HG03378 (cell line): ENCODE measurements at regions not wholly inside any gene's neighbourhood (a gene's known extent, or its start where the extent isn't known, plus 50 kb on each side); places are given as distances from the start of the nearest gene placed in this dataset.

Source experiments
- ATAC-seq: cut with Tn5 transposase; IDR thresholded peaks from one replicate; pipeline ENCODE4 v1.9.1; 2021; ENCODE audit warnings: mild to moderate bottlenecking, moderate library complexity; ENCODE audit not compliant: unreplicated experiment

DNA sequence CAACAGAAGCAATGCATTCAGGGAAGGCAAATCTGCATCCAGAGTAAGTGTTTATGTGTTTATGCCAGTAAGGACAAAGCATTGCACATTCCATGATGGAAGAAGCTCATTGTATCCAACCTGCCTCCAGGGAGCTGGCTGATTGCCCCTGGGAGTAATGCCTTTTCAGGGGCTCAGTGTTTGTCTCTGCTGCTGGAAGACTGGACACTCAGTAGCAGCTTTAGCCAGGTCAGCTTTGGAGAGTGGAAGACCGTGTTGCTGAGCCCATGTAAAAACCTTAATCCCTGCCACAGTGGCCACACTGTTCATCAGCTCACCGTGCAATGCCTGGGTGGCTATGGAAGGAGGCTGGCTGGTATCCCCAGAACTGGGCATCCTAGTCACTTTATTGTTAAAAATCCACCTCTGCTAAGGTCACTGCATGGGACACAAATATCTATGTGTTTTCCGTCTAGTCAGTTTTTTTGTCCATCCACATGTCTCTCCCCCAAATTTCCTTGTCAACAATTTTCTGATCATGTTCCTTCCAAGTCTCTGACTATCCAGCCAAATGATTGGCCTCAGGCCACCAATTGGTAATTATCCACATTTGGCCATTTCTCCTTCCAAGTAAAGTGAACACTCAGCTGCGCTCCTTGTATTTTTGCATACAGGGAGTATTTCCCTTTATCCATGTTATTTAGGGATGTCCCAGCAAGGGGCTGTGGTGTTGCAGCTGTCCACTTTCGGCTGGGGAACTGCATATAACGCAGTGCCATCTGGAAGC is 2044.5 kb upstream of the AGA start:
- ATAC-seq = no peak

DNA sequence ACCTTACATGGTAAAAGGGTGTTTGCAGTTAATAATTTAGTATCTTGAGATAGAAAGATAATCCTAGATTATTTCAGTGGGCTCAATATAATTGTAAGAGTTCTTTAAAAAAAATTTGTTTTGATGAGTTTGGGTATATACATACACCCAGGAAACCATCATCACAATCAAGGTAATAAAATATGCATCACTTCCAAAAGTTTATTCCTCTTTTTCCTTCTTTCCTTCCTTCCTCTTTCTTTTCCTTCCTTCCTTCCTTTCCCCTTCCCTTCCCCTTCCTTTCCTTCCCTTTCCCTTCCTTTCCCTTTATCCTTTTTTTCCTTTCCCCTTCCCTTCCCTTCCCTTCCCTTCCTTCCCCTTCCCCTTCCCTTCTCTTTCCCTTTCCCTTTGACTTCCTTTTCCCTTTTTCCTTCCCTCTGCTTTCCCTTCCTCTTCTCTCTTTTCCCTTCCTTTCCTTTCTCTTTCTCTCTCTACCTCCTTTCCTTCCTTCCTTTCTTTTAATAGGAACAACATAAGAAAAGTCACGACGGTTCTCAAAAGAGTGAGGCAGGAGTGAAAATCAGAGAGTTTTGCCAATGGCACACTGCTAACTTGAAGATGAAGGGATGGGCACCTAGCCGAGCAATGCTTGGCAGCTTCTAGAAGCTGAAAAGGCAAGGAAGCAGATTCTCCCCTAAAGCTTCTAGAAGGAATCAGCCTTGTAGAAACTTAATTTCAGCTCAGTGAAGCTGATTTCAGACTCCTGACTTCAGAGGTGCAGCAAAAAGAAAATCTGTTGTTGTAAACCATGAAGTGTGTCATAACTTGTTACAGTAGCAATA is 2050.2 kb upstream of the AGA start:
- no peak for ATAC-seq

GRCh38 chr4:179503976-179504375 is 2061.7 kb upstream of the AGA start:
- ATAC-seq = no peak

DNA sequence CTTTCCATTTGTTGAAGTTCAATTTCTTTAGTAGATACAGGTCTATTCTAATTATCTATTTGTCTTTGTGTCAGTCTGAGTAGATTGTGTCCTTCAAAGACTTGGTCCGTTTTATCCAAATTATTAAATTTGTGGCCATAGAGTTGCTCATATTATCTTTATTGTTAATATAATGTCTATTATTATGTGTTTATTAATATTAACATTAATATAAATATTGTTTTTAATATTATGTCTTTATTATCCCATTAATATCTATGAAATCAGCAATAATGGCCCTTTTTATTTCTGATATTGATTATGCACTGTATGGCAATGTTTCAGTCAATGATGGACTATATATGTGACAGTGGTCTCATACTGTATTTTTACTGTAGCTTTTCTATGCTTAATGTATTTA is 2067.3 kb upstream of the AGA start:
- ATAC-seq = no peak

- no peak for ATAC-seq
Observed at GRCh38 chr4:179521952-179522351, 2079.7 kb upstream of the AGA start.

DNA sequence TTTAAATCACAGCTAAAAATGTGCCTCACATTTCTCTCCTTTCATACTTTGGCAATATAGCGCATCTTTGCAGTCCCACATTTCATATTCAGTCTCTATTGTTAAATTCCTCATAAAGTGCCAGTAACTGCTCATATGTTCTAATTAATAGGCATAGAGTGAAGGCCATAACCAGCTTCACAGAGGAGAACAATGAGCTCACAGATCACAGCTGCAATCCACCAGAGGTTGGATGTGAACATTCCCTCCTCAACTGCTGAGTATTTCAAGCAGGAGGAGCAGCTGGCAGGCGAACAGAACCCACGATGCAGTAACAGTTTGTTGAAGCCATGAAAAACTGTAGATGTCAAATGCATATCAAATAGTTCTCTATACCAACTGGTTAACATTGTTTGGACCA is 2088.7 kb upstream of the AGA start:
- no peak for ATAC-seq

- no peak for ATAC-seq
Observed at GRCh38 chr4:179536694-179537093, 2094.5 kb upstream of the AGA start.

GRCh38 chr4:179539641-179540040 is 2097.4 kb upstream of the AGA start:
- ATAC-seq = no peak

- no peak for ATAC-seq
Observed at GRCh38 chr4:179543771-179544170, 2101.5 kb upstream of the AGA start.

DNA sequence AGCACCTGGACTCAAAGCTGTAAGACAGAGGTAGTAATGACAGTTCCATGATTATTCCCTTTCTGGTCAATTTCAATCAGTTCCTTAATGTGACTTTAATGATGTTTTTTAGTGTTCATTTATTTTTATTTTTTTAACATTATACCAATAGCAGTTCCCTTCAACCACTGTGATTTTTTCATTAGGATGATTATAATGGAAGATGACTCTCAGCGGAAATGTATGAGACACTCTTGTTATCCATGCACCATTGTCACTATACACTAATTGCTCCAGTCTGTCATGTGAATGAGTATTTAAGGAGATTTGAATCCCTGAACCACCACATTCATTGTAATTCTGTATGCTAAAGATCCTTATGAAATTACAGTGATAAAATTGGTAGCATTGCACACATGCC is 2102.3 kb upstream of the AGA start:
- ATAC-seq = no peak

DNA sequence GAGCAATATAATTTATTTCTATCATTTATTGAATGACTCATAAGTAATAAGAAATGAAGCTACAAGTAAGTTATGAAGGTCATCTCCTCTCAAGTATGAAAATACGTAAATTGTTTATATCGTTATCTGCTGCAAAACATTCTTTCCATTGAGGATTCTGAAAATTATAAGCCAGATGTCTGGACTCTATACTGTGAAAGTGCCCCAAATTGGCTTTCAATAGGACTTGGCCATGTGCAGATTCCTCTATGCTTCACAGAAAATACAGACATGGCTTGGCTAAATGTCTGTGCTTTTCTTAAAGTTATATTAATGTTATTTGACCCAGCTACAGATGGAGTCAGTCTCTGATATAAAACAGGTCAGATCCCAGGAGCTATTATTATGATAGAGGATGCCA is 2109.9 kb upstream of the AGA start:
- no peak for ATAC-seq

GRCh38 chr4:179563741-179564140 is 2121.5 kb upstream of the AGA start:
- no peak for ATAC-seq

DNA sequence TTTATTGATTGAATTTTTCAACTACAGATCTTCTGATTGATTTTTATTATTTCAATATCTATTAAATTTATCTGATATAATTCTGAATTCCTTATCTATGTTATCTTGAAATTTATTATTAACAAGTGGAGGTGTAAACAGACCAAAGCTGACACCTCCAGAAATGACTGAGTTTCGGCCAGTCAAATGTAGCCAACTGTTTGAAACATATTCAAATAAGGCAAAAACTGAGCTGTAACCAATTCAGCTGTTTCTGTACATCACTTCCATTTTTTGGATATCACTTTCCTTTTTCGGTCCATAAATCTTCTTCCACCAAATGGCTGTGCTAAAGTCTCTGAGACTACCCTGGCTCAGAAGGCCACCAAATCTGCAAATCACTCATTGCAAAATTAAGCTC is 2127.3 kb upstream of the AGA start:
- ATAC-seq = no peak

DNA sequence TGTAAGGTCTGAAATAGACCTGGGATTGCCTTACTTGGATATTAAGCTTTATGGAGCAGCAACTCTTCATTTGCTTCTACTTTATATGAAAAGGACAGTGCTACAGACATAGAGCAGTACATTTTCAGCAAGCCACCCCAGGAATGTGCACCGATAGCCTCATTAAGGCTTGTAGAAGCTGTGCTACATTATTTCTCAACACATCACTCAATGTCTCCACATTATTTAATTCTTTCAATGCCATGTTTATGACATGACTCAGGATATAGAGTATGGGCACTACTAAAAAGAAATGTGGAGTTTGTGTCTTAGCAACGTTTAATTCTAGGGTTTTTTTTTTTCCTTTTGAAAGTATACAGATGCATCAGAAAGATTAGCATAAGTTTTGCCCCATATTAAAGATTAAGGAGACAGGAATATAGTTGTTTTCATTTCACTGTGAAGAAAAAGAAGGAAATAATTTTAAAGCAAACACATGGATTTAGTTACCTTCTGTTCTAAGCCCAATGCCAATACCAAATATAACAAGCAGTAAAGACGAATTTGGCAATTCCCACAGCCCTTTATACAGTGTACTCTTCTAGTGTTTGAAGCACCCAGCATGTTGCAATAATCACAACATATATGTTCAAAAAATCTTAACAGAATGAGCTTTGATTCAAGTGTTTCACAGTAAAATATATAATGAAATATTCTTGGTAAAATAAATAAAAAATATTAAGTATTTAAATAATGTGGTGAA is 2140.1 kb upstream of the AGA start:
- ATAC-seq = no peak

DNA sequence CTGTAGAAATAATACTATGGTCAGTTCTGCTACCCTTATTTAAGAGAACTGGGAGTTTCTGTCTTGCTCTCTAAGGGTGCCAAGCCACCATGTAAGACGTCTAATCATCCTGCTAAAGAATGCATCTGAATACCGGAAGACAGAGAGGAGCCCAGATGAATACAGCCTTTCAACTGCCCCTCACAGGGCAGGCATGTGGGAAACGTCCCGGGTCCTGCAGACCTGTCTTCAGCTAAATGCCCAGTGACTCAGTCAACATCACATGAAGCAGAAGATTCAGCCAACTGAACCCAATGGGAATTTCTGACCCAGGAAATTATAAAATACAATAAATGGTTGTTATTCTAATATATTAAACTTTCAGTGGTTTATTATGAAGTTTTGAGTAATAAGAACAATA is 2141.0 kb upstream of the AGA start:
- ATAC-seq = no peak

- ATAC-seq = no peak
Observed at GRCh38 chr4:179584101-179584500, 2141.9 kb upstream of the AGA start.

DNA sequence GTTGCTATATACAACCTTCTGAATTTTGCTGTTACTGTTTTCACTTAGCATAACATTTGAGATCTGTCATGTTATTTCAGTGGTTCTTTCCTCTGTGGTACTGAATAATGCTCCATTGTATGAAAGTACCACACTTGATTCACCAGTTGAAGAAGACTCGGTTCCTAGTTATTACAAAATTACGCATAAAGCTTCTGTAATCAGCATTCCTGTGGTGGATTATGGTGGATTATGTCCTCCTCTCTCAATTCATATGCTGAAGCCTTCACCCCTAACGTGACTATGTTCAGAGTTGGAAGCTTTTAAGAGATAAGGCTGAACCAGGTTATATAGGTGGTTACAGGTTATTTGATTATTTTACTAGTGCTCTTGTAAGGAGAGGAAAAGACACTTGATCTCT is 2143.5 kb upstream of the AGA start:
- no peak for ATAC-seq

GRCh38 chr4:179586460-179586859 is 2144.2 kb upstream of the AGA start:
- no peak for ATAC-seq

DNA sequence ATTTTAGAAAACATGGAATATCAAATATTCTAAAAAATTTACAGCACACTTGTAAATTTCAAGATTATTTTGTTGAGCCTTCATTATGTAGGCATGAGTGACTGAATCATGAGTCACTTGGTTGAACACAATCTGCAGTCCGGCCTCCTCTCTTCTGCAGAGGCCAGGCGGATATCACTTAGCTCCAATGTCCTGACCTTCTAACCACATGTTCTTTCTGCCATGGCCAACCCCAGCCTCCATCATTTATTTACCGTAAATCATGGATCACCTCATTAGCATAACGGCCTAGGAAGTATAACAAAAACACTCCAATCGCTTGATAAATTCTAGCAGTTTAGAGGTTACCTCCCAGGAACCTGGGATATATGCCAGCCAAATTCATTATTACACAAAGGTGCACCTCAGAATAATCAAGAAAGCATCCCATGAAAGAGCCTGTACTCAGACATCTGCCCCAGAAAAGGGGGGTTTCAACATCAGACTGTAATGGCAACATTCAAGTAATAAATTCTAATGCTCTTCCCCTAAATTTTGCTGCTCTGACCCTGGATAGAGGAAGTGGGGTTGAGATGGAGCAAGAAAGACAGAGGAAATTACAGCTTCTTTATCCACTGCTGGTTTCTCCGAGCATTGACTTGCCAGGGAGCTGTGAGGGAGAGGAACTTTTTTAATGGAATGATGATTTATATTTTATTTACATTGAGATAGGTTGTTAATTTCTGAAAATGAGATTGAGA is 2153.6 kb upstream of the AGA start:
- no peak for ATAC-seq

DNA sequence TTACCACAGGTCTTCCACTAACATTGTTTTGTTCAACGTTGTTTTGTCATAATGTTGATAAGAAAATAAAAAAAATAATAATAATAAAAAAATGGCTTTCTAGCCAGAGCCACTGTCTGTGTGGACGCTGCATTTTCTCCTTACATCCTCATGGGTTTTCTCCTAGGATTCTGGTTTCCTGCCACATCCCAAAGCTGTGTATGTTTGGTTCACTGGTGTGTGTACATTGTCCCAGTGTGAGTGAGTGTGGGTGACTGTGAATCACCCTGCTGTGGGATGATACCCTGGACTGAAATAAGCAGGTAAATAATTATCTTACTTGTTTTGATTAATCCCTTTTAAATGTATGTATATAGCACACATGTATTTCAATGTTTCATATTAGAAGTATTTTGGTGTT is 2154.4 kb upstream of the AGA start:
- no peak for ATAC-seq

GRCh38 chr4:179597301-179597700 is 2155.1 kb upstream of the AGA start:
- no peak for ATAC-seq
